ENCODE measurements at regions not wholly inside any gene's neighbourhood (a gene's known extent, or its start where the extent isn't known, plus 50 kb on each side); places are given as distances from the start of the nearest gene placed in this dataset.

DNA sequence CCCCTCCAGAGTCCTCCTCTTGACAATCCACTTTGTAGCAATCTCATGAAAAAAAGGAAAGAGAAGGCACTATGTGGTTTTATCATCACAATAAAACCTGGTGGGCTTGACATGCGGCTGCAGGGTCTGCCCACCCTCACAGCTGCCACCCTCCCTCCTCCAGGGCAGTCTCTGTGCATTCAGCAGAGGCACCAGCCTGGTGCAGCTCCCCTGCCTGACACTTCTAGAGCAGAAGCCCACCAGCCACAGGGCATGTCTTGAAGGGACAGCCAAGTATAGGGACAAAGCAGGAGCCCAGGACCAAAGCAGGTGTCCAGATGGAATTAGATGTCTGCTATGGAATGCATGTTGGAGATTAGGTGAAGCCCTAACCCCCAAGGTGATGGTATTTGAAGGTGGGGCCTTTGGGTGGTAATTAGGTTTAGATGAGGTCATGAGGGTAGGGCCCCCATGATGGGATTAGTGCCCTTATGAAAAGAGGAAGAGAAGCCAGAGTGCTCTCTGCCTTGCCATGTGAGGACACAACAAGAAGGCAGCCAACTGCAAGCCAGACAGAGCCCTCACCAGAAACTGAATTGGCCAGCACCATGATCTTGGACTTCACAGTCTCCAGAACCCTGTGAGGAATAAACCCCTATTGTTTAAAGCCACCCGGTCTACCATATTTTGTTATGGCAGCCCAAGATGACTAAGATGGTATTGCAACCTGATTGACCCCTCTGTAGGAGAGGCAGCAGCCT is 86.9 kb downstream of the MCFD2 start:
- Histone ChIP-seq H3K9me3 (no peaks in the 10 kb centered on the region), H3K36me3 (no peaks in the 10 kb centered on the region), H3K27me3 (no peaks in the 10 kb centered on the region), H3K4me1 (peaks cover 3% of the 10 kb centered on the region; the same call in 1 of the 2 replicates), H3K4me3 (ENCODE audit: low read depth, low read length) (no peak overlapping the region)
- TF ChIP-seq, protein P1, sequence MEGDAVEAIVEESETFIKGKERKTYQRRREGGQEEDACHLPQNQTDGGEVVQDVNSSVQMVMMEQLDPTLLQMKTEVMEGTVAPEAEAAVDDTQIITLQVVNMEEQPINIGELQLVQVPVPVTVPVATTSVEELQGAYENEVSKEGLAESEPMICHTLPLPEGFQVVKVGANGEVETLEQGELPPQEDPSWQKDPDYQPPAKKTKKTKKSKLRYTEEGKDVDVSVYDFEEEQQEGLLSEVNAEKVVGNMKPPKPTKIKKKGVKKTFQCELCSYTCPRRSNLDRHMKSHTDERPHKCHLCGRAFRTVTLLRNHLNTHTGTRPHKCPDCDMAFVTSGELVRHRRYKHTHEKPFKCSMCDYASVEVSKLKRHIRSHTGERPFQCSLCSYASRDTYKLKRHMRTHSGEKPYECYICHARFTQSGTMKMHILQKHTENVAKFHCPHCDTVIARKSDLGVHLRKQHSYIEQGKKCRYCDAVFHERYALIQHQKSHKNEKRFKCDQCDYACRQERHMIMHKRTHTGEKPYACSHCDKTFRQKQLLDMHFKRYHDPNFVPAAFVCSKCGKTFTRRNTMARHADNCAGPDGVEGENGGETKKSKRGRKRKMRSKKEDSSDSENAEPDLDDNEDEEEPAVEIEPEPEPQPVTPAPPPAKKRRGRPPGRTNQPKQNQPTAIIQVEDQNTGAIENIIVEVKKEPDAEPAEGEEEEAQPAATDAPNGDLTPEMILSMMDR (IDR thresholded peaks at IDR 0.05; ENCODE audit: low read depth, low read length): no peak
- DNase-seq: no peak

DNA sequence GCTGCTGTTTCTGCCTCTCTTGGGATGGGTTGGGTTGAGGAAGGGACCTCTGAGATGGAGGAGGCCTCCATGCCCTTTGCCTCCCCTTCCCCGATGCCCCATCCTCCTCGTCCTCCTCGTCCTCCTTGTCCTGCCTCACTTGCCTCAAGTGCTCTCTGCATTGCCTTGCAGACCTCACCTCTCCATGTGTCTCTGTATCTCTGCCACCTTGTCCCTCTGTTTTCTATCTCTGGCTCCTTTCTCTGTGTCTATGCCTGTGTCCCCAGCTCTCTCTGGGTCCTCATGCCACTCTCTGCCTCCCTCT is 87.5 kb downstream of the MCFD2 start:
- Histone ChIP-seq H3K4me3 (ENCODE audit: low read depth, low read length) (no peak overlapping the region), H3K27me3 (no peaks in the 10 kb centered on the region), H3K4me1 (peaks cover under 1% of the 10 kb centered on the region; the same call in 1 of the 2 replicates), H3K36me3 (no peaks in the 10 kb centered on the region), H3K9me3 (no peaks in the 10 kb centered on the region)
- no peak for DNase-seq
- TF ChIP-seq, protein P1 (IDR thresholded peaks at IDR 0.05; ENCODE audit: low read depth, low read length): no peak

DNA sequence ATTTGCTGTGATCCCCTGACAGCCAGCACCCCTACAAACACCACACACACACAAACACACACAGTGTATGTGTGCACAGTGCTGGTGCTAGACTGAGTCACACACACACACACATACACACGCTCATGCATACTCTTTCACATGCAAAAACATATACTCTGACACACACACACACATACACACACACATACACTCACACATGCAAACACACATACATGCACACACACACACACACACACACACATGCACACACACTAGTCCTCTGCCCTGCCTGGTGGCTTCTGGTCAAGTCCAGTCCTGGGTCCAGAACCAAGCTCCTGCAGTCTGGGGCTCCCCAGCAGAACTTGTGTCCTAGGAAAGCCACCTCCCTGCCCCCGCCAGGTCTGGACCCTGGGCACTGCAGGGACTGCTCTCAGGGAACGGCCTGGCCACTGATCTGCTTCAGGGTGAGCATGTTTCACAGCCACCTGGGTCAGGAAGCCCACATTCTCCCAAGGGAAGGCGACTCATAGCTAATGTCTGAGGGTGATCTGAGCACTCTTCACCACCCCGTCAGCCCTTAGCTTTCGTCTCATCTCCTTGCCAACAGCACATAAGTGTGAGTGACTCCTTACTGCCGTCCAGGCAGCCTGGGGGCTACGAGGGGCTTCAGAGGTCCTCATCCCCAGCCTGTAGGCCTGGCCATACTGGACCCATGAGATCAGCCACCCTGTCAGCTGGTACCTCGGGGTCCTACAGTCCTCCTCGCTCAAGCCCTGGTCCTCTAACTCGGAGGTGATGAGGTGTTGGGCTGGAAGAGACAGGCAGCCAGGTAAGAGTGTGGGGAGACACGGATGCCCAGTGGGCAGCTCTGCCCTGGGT is 88.1 kb downstream of the MCFD2 start:
- Histone ChIP-seq H3K36me3 (no peaks in the 10 kb centered on the region), H3K4me1 (no peaks in the 10 kb centered on the region; the same call in 1 of the 2 replicates), H3K4me3 (ENCODE audit: low read depth, low read length) (no peak overlapping the region), H3K27me3 (no peaks in the 10 kb centered on the region), H3K9me3 (no peaks in the 10 kb centered on the region)
- peak; percentile 31 for DNase-seq
- TF ChIP-seq, protein P1 (IDR thresholded peaks at IDR 0.05; ENCODE audit: low read depth, low read length): no peak

DNA sequence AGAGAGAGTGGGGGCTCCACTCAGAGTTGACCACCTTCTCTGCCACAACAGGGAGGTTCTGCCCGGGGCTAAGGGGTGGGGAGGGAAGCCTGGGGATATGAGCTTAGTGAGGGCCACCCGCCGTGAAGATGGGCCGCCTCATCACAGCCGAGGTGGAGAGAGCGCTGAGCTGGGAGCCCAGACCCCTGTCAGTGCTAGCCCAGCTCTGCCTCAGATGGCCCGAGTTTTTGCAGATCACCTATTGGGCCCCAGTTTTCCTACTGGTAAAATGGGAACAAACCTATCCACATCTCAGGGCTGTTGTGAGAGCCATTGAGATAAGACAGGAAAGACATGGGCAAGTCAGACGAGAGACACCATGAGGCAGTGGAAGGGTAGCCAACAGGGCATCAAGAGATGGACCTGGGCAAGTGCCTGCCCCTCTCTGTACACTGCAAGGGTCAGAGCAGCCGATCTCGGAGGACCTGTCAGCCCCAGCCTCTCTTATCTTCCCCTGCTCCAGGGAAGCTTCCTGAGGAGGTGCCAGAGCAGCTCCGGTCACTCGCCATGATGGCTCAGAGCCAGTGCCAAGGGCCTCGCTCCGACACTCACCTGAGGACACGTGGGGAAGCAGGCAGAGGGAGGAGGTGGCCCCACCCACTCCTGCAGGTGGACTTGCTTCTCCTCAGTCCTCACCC is 88.9 kb downstream of the MCFD2 start:
- no peak for DNase-seq
- TF ChIP-seq, protein P1 (IDR thresholded peaks at IDR 0.05; ENCODE audit: low read depth, low read length): no peak
- no peaks in the 10 kb centered on the region for H3K27me3 ChIP-seq

DNA sequence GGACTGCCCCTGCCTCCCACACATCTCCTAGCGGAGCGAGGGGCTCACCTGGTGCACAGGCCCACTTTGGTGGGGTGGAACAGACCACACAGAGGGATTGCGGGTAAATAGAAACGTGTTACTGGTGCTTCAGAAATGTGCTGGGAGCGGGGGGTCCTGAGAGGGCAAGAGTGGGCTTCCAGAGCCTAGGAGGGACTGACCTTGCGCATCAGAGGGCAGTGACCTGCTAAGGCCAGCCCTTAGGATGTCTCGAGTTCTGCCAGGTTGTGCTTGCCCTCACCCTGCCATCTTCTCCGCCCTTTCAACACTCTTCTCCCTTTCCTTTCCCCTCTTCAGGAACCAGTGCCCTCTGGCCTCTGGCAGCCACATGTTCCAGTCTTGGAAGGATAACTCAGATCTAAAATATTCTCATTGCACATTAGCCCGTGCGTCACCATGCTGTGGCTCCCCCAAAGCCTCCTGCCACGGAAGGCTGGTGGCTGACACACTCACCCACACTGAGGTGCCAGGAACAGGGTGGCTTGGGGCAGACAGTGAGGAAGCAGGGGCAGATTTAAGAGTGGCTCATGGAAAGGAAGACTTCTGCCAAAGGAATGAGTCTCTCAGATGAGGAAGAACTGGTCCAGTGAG is 89.6 kb downstream of the MCFD2 start:
- Histone ChIP-seq H3K9me3 (no peaks in the 10 kb centered on the region), H3K4me3 (ENCODE audit: low read depth, low read length) (no peak overlapping the region), H3K36me3 (no peaks in the 10 kb centered on the region), H3K4me1 (no peaks in the 10 kb centered on the region), H3K27me3 (no peaks in the 10 kb centered on the region)
- TF ChIP-seq, protein P1 (IDR thresholded peaks at IDR 0.05; ENCODE audit: low read depth, low read length): no peak
- no peak for DNase-seq

More for the DNA sequence above, 88.9 kb downstream of the MCFD2 start:
- Histone ChIP-seq H3K4me3 (ENCODE audit: low read depth, low read length) (no peak overlapping the region), H3K36me3 (no peaks in the 10 kb centered on the region), H3K4me1 (no peaks in the 10 kb centered on the region), H3K9me3 (no peaks in the 10 kb centered on the region)

All from BE2C (cell line).